K562 (cell line): ENCODE measurements at regions not wholly inside any gene's neighbourhood (a gene's known extent, or its start where the extent isn't known, plus 50 kb on each side); places are given as distances from the start of the nearest gene placed in this dataset.
A peak's percentile ranks its signal among the peaks of the same experiment; 100 is the strongest.

Experiments used
- ARID2 ChIP-seq: fragments of 450-650 bp; IDR thresholded peaks from 2 replicates; pipeline ENCODE4 v1.6.1; 2017; ENCODE audit warnings: antibody characterized with exemption, mild to moderate bottlenecking
- BRD4 ChIP-seq: fragments of 200-600 bp; sonication (generic); IDR thresholded peaks from 2 replicates; pipeline ENCODE4 v1.6.1; 2017; ENCODE audit warnings: inconsistent platforms
- CTBP1 ChIP-seq: fragments of 450-650 bp; IDR thresholded peaks from 2 replicates; pipeline ENCODE4 v1.6.1; 2016; ENCODE audit warnings: borderline replicate concordance
- ELF2 ChIP-seq: fragments of 250-450 bp; sonication (Bioruptor Pico); IDR thresholded peaks from 2 replicates; pipeline ENCODE4 v1.5.0; 2021; ENCODE audit warnings: mild to moderate bottlenecking
- EWSR1 ChIP-seq: fragments of 450-650 bp; IDR thresholded peaks from 2 replicates; pipeline ENCODE4 v1.6.1; 2018; ENCODE audit warnings: borderline replicate concordance, mild to moderate bottlenecking, low read depth, moderate library complexity; ENCODE audit not compliant: partially characterized antibody
- NBN ChIP-seq: fragments of 450-650 bp; IDR thresholded peaks from 2 replicates; pipeline ENCODE4 v1.6.1; 2016; ENCODE audit warnings: low read depth, mild to moderate bottlenecking
- NCOA6 ChIP-seq: fragments of 450-650 bp; IDR thresholded peaks from 2 replicates; pipeline ENCODE4 v1.6.1; 2017; ENCODE audit warnings: mild to moderate bottlenecking
- NFE2L1 ChIP-seq: fragments of 450-650 bp; IDR thresholded peaks from 2 replicates; pipeline ENCODE4 v1.6.1; 2016; ENCODE audit warnings: missing genetic modification characterization, low read depth, mild to moderate bottlenecking, missing compliant biosample characterization, moderate library complexity, borderline replicate concordance
- NR2C2 ChIP-seq, 2 experiments: fragments of 200-800 bp in 1 of 2; sonication (Bioruptor generic) in 1 of 2; sonication (generic) in 1 of 2; formaldehyde crosslinking in 1 of 2; IDR thresholded peaks; 2 replicates each; pipeline versions ENCODE4 v1.6.1 to v1.8.0; 2016 to 2022; ENCODE audit warnings: mild to moderate bottlenecking in 1 of 2, missing compliant biosample characterization in 1 of 2, missing genetic modification characterization in 1 of 2, missing genetic modification reagents in 1 of 2
- RUNX1 ChIP-seq: sonication (generic); IDR thresholded peaks from 2 replicates; pipeline ENCODE4 v1.6.1; 2016; ENCODE audit warnings: antibody characterized with exemption, low read depth
- SAFB2 ChIP-seq: fragments of 200-400 bp; formaldehyde crosslinking; IDR thresholded peaks from 2 replicates; pipeline ENCODE4 v1.6.1; 2018; ENCODE audit warnings: borderline replicate concordance, low read length, low read depth, moderate library complexity; ENCODE audit not compliant: severe bottlenecking
- SLC30A9 ChIP-seq: fragments of 250-450 bp; sonication (Bioruptor Pico); IDR thresholded peaks from 2 replicates; pipeline ENCODE4 v1.8.0; 2022; ENCODE audit warnings: mild to moderate bottlenecking, moderate library complexity
- SMARCB1 ChIP-seq: IDR thresholded peaks from 2 replicates; pipeline ENCODE4 v1.6.1; 2011; ENCODE audit warnings: improper control_type of control experiment, low read depth; ENCODE audit not compliant: insufficient read length
- TCF3 ChIP-seq: sonication (generic); formaldehyde crosslinking; IDR thresholded peaks from 2 replicates; pipeline ENCODE4 v1.4.0; 2020; ENCODE audit warnings: mild to moderate bottlenecking, missing genetic modification reagents
- ZKSCAN3 ChIP-seq: fragments of 250-450 bp; sonication (Bioruptor Pico); IDR thresholded peaks from 2 replicates; pipeline ENCODE4 v1.4.0; 2020
- ZNF239 ChIP-seq: fragments of 250-450 bp; sonication (Bioruptor Pico); IDR thresholded peaks from 2 replicates; pipeline ENCODE4 v1.4.0; 2020; ENCODE audit warnings: mild to moderate bottlenecking
- ZNF77 ChIP-seq: fragments of 250-450 bp; sonication (Bioruptor Pico); IDR thresholded peaks from 2 replicates; pipeline ENCODE4 v1.5.0; 2020
- TF ChIP-seq, protein P1 (sequence below): sonication (generic); formaldehyde crosslinking; IDR thresholded peaks from 2 replicates; pipeline ENCODE4 v1.8.0; 2022; ENCODE audit warnings: mild to moderate bottlenecking, missing genetic modification reagents
- TF ChIP-seq, protein P2 (sequence below): fragments of 250-450 bp; sonication (Bioruptor Pico); IDR thresholded peaks from 2 replicates; pipeline ENCODE4 v1.8.0; 2021; ENCODE audit warnings: borderline replicate concordance, mild to moderate bottlenecking, moderate library complexity; ENCODE audit not compliant: poor library complexity, severe bottlenecking
- TF ChIP-seq, protein P3 (sequence below): fragments of 450-650 bp; IDR thresholded peaks from 2 replicates; pipeline ENCODE4 v1.6.1; 2017; ENCODE audit warnings: mild to moderate bottlenecking, moderate library complexity
- TF ChIP-seq, protein P4 (sequence below): fragments of 450-650 bp; IDR thresholded peaks from 2 replicates; pipeline ENCODE4 v1.7.1; 2018; ENCODE audit warnings: mild to moderate bottlenecking, low read depth; ENCODE audit not compliant: partially characterized antibody

DNA sequence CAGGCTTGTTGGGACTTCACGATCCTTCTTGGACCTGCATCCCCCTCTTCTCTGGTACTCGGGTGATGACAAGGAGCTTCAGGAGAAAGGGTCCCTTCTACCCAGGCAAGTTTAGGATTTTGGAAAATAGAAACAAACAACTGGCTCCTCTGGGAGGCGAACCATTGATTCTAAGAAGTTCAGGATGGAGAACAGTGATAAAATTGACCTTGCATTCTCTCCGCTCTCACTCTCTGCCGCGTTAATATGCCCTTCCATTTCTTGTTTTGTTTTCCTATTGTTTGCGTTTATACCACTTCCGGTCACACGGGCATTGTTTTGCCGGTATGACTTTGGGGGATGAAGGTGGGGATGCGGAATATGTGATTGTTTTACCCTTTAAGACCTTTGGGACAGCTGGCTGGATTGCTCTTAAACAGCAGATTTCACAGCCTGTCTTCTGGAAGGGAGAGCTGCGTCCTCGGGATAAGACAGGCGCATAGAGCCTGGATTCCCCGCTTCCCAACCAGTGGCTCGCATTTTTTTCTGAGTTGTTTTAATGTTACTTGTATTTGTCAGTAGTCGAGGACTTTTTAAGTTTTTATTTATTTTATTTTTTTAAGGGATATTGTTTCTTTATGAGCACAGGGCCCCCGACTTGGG is 144.3 kb upstream of the ZNF184 start (continued):
- TF ChIP-seq, protein P1, sequence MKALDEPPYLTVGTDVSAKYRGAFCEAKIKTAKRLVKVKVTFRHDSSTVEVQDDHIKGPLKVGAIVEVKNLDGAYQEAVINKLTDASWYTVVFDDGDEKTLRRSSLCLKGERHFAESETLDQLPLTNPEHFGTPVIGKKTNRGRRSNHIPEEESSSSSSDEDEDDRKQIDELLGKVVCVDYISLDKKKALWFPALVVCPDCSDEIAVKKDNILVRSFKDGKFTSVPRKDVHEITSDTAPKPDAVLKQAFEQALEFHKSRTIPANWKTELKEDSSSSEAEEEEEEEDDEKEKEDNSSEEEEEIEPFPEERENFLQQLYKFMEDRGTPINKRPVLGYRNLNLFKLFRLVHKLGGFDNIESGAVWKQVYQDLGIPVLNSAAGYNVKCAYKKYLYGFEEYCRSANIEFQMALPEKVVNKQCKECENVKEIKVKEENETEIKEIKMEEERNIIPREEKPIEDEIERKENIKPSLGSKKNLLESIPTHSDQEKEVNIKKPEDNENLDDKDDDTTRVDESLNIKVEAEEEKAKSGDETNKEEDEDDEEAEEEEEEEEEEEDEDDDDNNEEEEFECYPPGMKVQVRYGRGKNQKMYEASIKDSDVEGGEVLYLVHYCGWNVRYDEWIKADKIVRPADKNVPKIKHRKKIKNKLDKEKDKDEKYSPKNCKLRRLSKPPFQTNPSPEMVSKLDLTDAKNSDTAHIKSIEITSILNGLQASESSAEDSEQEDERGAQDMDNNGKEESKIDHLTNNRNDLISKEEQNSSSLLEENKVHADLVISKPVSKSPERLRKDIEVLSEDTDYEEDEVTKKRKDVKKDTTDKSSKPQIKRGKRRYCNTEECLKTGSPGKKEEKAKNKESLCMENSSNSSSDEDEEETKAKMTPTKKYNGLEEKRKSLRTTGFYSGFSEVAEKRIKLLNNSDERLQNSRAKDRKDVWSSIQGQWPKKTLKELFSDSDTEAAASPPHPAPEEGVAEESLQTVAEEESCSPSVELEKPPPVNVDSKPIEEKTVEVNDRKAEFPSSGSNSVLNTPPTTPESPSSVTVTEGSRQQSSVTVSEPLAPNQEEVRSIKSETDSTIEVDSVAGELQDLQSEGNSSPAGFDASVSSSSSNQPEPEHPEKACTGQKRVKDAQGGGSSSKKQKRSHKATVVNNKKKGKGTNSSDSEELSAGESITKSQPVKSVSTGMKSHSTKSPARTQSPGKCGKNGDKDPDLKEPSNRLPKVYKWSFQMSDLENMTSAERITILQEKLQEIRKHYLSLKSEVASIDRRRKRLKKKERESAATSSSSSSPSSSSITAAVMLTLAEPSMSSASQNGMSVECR: no peak
- TF ChIP-seq, protein P2, sequence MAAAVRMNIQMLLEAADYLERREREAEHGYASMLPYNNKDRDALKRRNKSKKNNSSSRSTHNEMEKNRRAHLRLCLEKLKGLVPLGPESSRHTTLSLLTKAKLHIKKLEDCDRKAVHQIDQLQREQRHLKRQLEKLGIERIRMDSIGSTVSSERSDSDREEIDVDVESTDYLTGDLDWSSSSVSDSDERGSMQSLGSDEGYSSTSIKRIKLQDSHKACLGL (CRISPR knock-in tag): no peak
- TF ChIP-seq NBN (no peak; the same call in 1 of the 2 replicates), NR2C2 (CRISPR knock-in tag; IDR thresholded peaks at IDR 0.05) (no peak), NR2C2 (tag; IDR thresholded peaks at IDR 0.05) (no peak), CTBP1 (no peak), ELF2 (CRISPR knock-in tag) (no peak), TCF3 (CRISPR knock-in tag) (no peak), SLC30A9 (CRISPR knock-in tag) (no peak), ZNF77 (CRISPR knock-in tag) (no peak), ZNF239 (CRISPR knock-in tag) (no peak), BRD4 (0 out of 2 replicates have a peak, but pooled peaks have one; percentile 2), SMARCB1 (no peak), RUNX1 (no peak), ZKSCAN3 (CRISPR knock-in tag) (no peak), ARID2 (no peak), SAFB2 (no peak), EWSR1 (no peak), NFE2L1 (no peak), NCOA6 (no peak)
- TF ChIP-seq, protein P3, sequence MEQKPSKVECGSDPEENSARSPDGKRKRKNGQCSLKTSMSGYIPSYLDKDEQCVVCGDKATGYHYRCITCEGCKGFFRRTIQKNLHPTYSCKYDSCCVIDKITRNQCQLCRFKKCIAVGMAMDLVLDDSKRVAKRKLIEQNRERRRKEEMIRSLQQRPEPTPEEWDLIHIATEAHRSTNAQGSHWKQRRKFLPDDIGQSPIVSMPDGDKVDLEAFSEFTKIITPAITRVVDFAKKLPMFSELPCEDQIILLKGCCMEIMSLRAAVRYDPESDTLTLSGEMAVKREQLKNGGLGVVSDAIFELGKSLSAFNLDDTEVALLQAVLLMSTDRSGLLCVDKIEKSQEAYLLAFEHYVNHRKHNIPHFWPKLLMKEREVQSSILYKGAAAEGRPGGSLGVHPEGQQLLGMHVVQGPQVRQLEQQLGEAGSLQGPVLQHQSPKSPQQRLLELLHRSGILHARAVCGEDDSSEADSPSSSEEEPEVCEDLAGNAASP: no peak
- TF ChIP-seq, protein P4, sequence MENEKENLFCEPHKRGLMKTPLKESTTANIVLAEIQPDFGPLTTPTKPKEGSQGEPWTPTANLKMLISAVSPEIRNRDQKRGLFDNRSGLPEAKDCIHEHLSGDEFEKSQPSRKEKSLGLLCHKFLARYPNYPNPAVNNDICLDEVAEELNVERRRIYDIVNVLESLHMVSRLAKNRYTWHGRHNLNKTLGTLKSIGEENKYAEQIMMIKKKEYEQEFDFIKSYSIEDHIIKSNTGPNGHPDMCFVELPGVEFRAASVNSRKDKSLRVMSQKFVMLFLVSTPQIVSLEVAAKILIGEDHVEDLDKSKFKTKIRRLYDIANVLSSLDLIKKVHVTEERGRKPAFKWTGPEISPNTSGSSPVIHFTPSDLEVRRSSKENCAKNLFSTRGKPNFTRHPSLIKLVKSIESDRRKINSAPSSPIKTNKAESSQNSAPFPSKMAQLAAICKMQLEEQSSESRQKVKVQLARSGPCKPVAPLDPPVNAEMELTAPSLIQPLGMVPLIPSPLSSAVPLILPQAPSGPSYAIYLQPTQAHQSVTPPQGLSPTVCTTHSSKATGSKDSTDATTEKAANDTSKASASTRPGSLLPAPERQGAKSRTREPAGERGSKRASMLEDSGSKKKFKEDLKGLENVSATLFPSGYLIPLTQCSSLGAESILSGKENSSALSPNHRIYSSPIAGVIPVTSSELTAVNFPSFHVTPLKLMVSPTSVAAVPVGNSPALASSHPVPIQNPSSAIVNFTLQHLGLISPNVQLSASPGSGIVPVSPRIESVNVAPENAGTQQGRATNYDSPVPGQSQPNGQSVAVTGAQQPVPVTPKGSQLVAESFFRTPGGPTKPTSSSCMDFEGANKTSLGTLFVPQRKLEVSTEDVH: no peak
